Astrocyte (in vitro differentiated cells and primary cell): ENCODE measurements at regions not wholly inside any gene's neighbourhood (a gene's known extent, or its start where the extent isn't known, plus 50 kb on each side); places are given as distances from the start of the nearest gene placed in this dataset.

Experiments
- DNase-seq: peaks from one replicate; pipeline ENCODE4 v3.0.0-alpha.2; 2010; ENCODE audit warnings: low read depth
- FAIRE-seq: peaks from 2 replicates; lab custom pipeline; 2011; peaks lifted over from hg19 to GRCh38; lab: Jason Lieb, UNC
- H2AFZ ChIP-seq: 2 replicates; pipeline ENCODE4 v1.6.0; 2012; ENCODE audit warnings: low read depth, low read length, inconsistent platforms
- H3K27ac ChIP-seq: 2 replicates; pipeline ENCODE4 v1.5.1; 2011; ENCODE audit warnings: low read depth, low read length, inconsistent platforms
- H3K27me3 ChIP-seq: 2 replicates; pipeline ENCODE4 v1.6.0; 2011; ENCODE audit warnings: low read length, inconsistent platforms; ENCODE audit not compliant: insufficient read depth
- H3K36me3 ChIP-seq: 2 replicates; pipeline ENCODE4 v1.5.1; 2011; ENCODE audit warnings: low read length, inconsistent platforms; ENCODE audit not compliant: insufficient read depth
- H3K4me1 ChIP-seq: 2 replicates; pipeline ENCODE4 v1.5.1; 2011; ENCODE audit warnings: low read length, inconsistent platforms; ENCODE audit not compliant: insufficient read depth
- H3K4me2 ChIP-seq: 2 replicates; pipeline ENCODE4 v1.6.0; 2012; ENCODE audit warnings: low read length, inconsistent platforms
- H3K4me3 ChIP-seq: 2 replicates; pipeline ENCODE4 v1.5.1; 2011; ENCODE audit warnings: low read depth, mild to moderate bottlenecking, low read length, inconsistent platforms; ENCODE audit not compliant: insufficient read depth
- H3K79me2 ChIP-seq: 2 replicates; pipeline ENCODE4 v1.6.0; 2012; ENCODE audit warnings: mild to moderate bottlenecking, low read length, inconsistent platforms; ENCODE audit not compliant: insufficient read depth
- H3K9ac ChIP-seq: 2 replicates; pipeline ENCODE4 v1.6.0; 2012; ENCODE audit warnings: mild to moderate bottlenecking, low read length, inconsistent platforms
- H3K9me3 ChIP-seq: 2 replicates; pipeline ENCODE4 v1.5.1; 2012; ENCODE audit warnings: low read depth, mild to moderate bottlenecking, low read length, inconsistent platforms; ENCODE audit not compliant: insufficient read depth
- H4K20me1 ChIP-seq: 2 replicates; pipeline ENCODE4 v1.6.0; 2012; ENCODE audit warnings: low read length, inconsistent platforms; ENCODE audit not compliant: insufficient read depth
- H3K27ac Mint-ChIP-seq: one replicate; pipeline ENCODE4 v1.8.0; 2021; ENCODE audit warnings: mild to moderate bottlenecking, mixed read lengths; ENCODE audit not compliant: unreplicated experiment
- H3K27me3 Mint-ChIP-seq: one replicate; pipeline ENCODE4 v1.8.0; 2021; ENCODE audit warnings: low read depth, mixed read lengths; ENCODE audit not compliant: unreplicated experiment
- H3K36me3 Mint-ChIP-seq: one replicate; pipeline ENCODE4 v1.8.0; 2021; ENCODE audit warnings: low read depth, mixed read lengths; ENCODE audit not compliant: unreplicated experiment
- H3K4me1 Mint-ChIP-seq: one replicate; pipeline ENCODE4 v1.8.0; 2021; ENCODE audit warnings: low read depth, mixed read lengths; ENCODE audit not compliant: unreplicated experiment
- H3K4me3 Mint-ChIP-seq: one replicate; pipeline ENCODE4 v1.8.0; 2021; ENCODE audit warnings: mild to moderate bottlenecking, moderate library complexity, mixed read lengths; ENCODE audit not compliant: unreplicated experiment
- H3K9me3 Mint-ChIP-seq: one replicate; pipeline ENCODE4 v1.8.0; 2021; ENCODE audit warnings: mild to moderate bottlenecking, mixed read lengths; ENCODE audit not compliant: unreplicated experiment
- CTCF ChIP-seq: IDR thresholded peaks from 2 replicates; pipeline ENCODE4 v1.5.1; 2011; ENCODE audit warnings: low read depth, mild to moderate bottlenecking, inconsistent platforms, low read length, moderate library complexity; ENCODE audit not compliant: insufficient read depth
- EZH2 ChIP-seq: IDR thresholded peaks from 2 replicates; pipeline ENCODE4 v1.6.1; 2012; ENCODE audit warnings: mild to moderate bottlenecking, low read length, inconsistent platforms; ENCODE audit not compliant: insufficient read depth

GRCh38 chr5:124605541-124605940, 140.9 kb downstream of the ZNF608 start:
- H4K20me1 ChIP-seq, result no peaks in the 10 kb centered on the region
- Mint-ChIP-seq H3K4me1 (peaks cover 25% of the 10 kb centered on the region), H3K4me3 (no peak overlapping the region), H3K27ac (peak overlapping the region; percentile 94), H3K27me3 (no peaks in the 10 kb centered on the region), H3K9me3 (peaks cover 8% of the 10 kb centered on the region), H3K36me3 (peaks cover 7% of the 10 kb centered on the region)
- no peaks in the 10 kb centered on the region for H3K9me3 ChIP-seq
- no peaks in the 10 kb centered on the region for H3K79me2 ChIP-seq
- no peak overlapping the region for H3K4me3 ChIP-seq
- no peak for TF ChIP-seq CTCF
- peak; percentile 34 for DNase-seq
- no peak overlapping the region for H3K9ac ChIP-seq
- H3K4me1 ChIP-seq, result peaks cover 7% of the 10 kb centered on the region
- no peak for FAIRE-seq
- H3K27ac ChIP-seq, result no peak overlapping the region
- H3K4me2 ChIP-seq, result peak overlapping the region; percentile 18
- H2AFZ ChIP-seq, result no peak overlapping the region
- H3K27me3 ChIP-seq, result no peaks in the 10 kb centered on the region
- no peaks in the 10 kb centered on the region for H3K36me3 ChIP-seq

GRCh38 chr5:124604419-124604818, 142.0 kb downstream of the ZNF608 start:
- Mint-ChIP-seq H3K27me3 (no peaks in the 10 kb centered on the region), H3K4me3 (no peak overlapping the region), H3K4me1 (peaks cover 33% of the 10 kb centered on the region), H3K27ac (no peak overlapping the region), H3K36me3 (peaks cover 7% of the 10 kb centered on the region), H3K9me3 (peaks cover 4% of the 10 kb centered on the region)
- Histone ChIP-seq H3K9me3 (no peaks in the 10 kb centered on the region), H3K79me2 (no peaks in the 10 kb centered on the region), H3K27ac (no peak overlapping the region), H3K36me3 (no peaks in the 10 kb centered on the region), H3K4me1 (peaks cover 17% of the 10 kb centered on the region), H3K9ac (no peak overlapping the region), H2AFZ (no peak overlapping the region), H4K20me1 (no peaks in the 10 kb centered on the region), H3K4me3 (no peak overlapping the region), H3K27me3 (no peaks in the 10 kb centered on the region), H3K4me2 (no peak overlapping the region)
- no peak for FAIRE-seq
- DNase-seq, result no peak
- TF ChIP-seq EZH2 (no peak), CTCF (no peak)

- H3K36me3 Mint-ChIP-seq, result peaks cover 7% of the 10 kb centered on the region
- H3K4me2 ChIP-seq, result no peak overlapping the region
- no peak overlapping the region for H3K27ac ChIP-seq
- H3K4me1 ChIP-seq, result peaks cover 24% of the 10 kb centered on the region
- no peak overlapping the region for H3K27ac Mint-ChIP-seq
- no peak for FAIRE-seq
- H3K27me3 ChIP-seq, result no peaks in the 10 kb centered on the region
- TF ChIP-seq CTCF, result no peak
- no peak for TF ChIP-seq EZH2
- no peak overlapping the region for H3K9ac ChIP-seq
- H3K9me3 ChIP-seq, result no peaks in the 10 kb centered on the region
- H3K4me1 Mint-ChIP-seq, result peaks cover 38% of the 10 kb centered on the region
- no peak overlapping the region for H3K4me3 ChIP-seq
- H4K20me1 ChIP-seq, result no peaks in the 10 kb centered on the region
- DNase-seq, result no peak
- no peak overlapping the region for H2AFZ ChIP-seq
- H3K9me3 Mint-ChIP-seq, result peaks cover 4% of the 10 kb centered on the region
- H3K36me3 ChIP-seq, result no peaks in the 10 kb centered on the region
- H3K27me3 Mint-ChIP-seq, result no peaks in the 10 kb centered on the region
- H3K79me2 ChIP-seq, result no peaks in the 10 kb centered on the region
- H3K4me3 Mint-ChIP-seq, result no peak overlapping the region
Observed at GRCh38 chr5:124602925-124603650, 143.4 kb downstream of the ZNF608 start.
